H9 (cell line): ENCODE measurements at regions not wholly inside any gene's neighbourhood (a gene's known extent, or its start where the extent isn't known, plus 50 kb on each side); places are given as distances from the start of the nearest gene placed in this dataset.

Experiments
- DNase-seq: peaks from one replicate; pipeline ENCODE4 v3.0.0-alpha.2; 2017
- H2AFZ ChIP-seq: one replicate; pipeline ENCODE4 v1.6.1; 2013; ENCODE audit warnings: mild to moderate bottlenecking, low read length, control low read depth, moderate library complexity
- H2AK5ac ChIP-seq: 2 replicates; pipeline ENCODE4 v1.6.1; 2013; ENCODE audit warnings: low read length, control low read depth, mixed read lengths; ENCODE audit not compliant: insufficient read length
- H2BK120ac ChIP-seq: one replicate; pipeline ENCODE4 v1.6.1; 2013; ENCODE audit warnings: low read depth, mild to moderate bottlenecking, low read length, control low read depth, inconsistent platforms; ENCODE audit not compliant: poor library complexity, severe bottlenecking
- H2BK12ac ChIP-seq: 2 replicates; pipeline ENCODE4 v1.6.1; 2013; ENCODE audit warnings: low read length, control low read depth, mixed read lengths, low read depth; ENCODE audit not compliant: insufficient read length
- H2BK15ac ChIP-seq: 2 replicates; pipeline ENCODE4 v1.6.1; 2013; ENCODE audit warnings: low read depth, low read length, control low read depth
- H2BK20ac ChIP-seq: one replicate; pipeline ENCODE4 v1.6.1; 2013; ENCODE audit warnings: low read depth, mild to moderate bottlenecking, low read length, control low read depth, inconsistent platforms; ENCODE audit not compliant: poor library complexity, severe bottlenecking
- H2BK5ac ChIP-seq: 2 replicates; pipeline ENCODE4 v1.6.1; 2013; ENCODE audit warnings: low read length, control low read depth, mixed read lengths; ENCODE audit not compliant: insufficient read length
- H3K14ac ChIP-seq: 2 replicates; pipeline ENCODE4 v1.6.1; 2013; ENCODE audit warnings: low read length, control low read depth; ENCODE audit not compliant: insufficient read depth
- H3K18ac ChIP-seq: 2 replicates; pipeline ENCODE4 v1.6.1; 2013; ENCODE audit warnings: low read depth, mild to moderate bottlenecking, mixed read lengths, low read length, control low read depth; ENCODE audit not compliant: insufficient read length
- H3K23ac ChIP-seq: 2 replicates; pipeline ENCODE4 v1.6.1; 2013; ENCODE audit warnings: low read length, control low read depth, mixed read lengths, low read depth; ENCODE audit not compliant: insufficient read length
- H3K23me2 ChIP-seq: 2 replicates; pipeline ENCODE4 v1.6.1; 2013; ENCODE audit warnings: low read depth, mild to moderate bottlenecking, mixed read lengths, low read length, control low read depth; ENCODE audit not compliant: insufficient read length, poor library complexity, severe bottlenecking
- H3K27ac ChIP-seq: 2 replicates; pipeline ENCODE4 v1.5.1; 2013; ENCODE audit warnings: low read length, control low read depth, mixed read lengths, low read depth; ENCODE audit not compliant: insufficient read length
- H3K27me3 ChIP-seq: 2 replicates; pipeline ENCODE4 v1.6.1; 2013; ENCODE audit warnings: low read length, control low read depth, inconsistent platforms; ENCODE audit not compliant: insufficient read depth
- H3K4ac ChIP-seq: 2 replicates; pipeline ENCODE4 v1.6.1; 2013; ENCODE audit warnings: low read depth, mild to moderate bottlenecking, control low read depth, inconsistent platforms, low read length, moderate library complexity
- H3K4me1 ChIP-seq: 2 replicates; pipeline ENCODE4 v1.6.1; 2013; ENCODE audit warnings: low read length, control low read depth, inconsistent platforms; ENCODE audit not compliant: insufficient read depth
- H3K4me2 ChIP-seq: 2 replicates; pipeline ENCODE4 v1.6.1; 2013; ENCODE audit warnings: low read length, control low read depth, mixed read lengths; ENCODE audit not compliant: insufficient read length, insufficient read depth
- H3K56ac ChIP-seq: 2 replicates; pipeline ENCODE4 v1.6.1; 2013; ENCODE audit warnings: low read depth, mild to moderate bottlenecking, mixed read lengths, low read length, control low read depth; ENCODE audit not compliant: insufficient read length
- H3K79me1 ChIP-seq: 2 replicates; pipeline ENCODE4 v1.6.1; 2013; ENCODE audit warnings: low read depth, mild to moderate bottlenecking, moderate library complexity, low read length, control low read depth, inconsistent platforms; ENCODE audit not compliant: insufficient read depth, poor library complexity, severe bottlenecking
- H3K79me2 ChIP-seq: 2 replicates; pipeline ENCODE4 v1.6.1; 2013; ENCODE audit warnings: low read length, control low read depth, inconsistent platforms; ENCODE audit not compliant: insufficient read depth
- H3K9ac ChIP-seq: 2 replicates; pipeline ENCODE4 v1.6.1; 2013; ENCODE audit warnings: low read length, control low read depth, mixed read lengths; ENCODE audit not compliant: insufficient read length; ENCODE audit errors: extremely low read depth
- H3K9me3 ChIP-seq: one replicate; pipeline ENCODE4 v1.6.1; 2013; ENCODE audit warnings: low read depth, low read length, inconsistent platforms; ENCODE audit not compliant: control insufficient read depth
- H3T11ph ChIP-seq: one replicate; pipeline ENCODE4 v1.6.1; 2013; ENCODE audit warnings: mild to moderate bottlenecking, low read length, control low read depth, inconsistent platforms
- H4K20me1 ChIP-seq: one replicate; pipeline ENCODE4 v1.6.1; 2013; ENCODE audit not compliant: control insufficient read depth, insufficient read length, insufficient read depth
- H4K5ac ChIP-seq: 2 replicates; pipeline ENCODE4 v1.6.1; 2013; ENCODE audit warnings: low read depth, mild to moderate bottlenecking, mixed read lengths, low read length, control low read depth; ENCODE audit not compliant: insufficient read length
- H4K8ac ChIP-seq: replicated peaks from 2 replicates; pipeline ENCODE4 v1.6.1; 2013; ENCODE audit warnings: low read length, control low read depth, mixed read lengths, low read depth; ENCODE audit not compliant: insufficient read length
- H4K91ac ChIP-seq: 2 replicates; pipeline ENCODE4 v1.6.1; 2013; ENCODE audit warnings: low read depth, mild to moderate bottlenecking, moderate library complexity, mixed read lengths, low read length, control low read depth; ENCODE audit not compliant: insufficient read length
- H3K27ac Mint-ChIP-seq, 3 experiments: 2 replicates in 2 of 3; 3 replicates in 1 of 3; pipeline ENCODE4 v1.8.0; 2020 to 2021; ENCODE audit warnings: mixed read lengths in 3 of 3, mild to moderate bottlenecking in 1 of 3, moderate library complexity in 1 of 3
- H3K27me3 Mint-ChIP-seq: 2 replicates; pipeline ENCODE4 v1.8.0; 2021; ENCODE audit warnings: low read depth, mild to moderate bottlenecking, moderate library complexity, mixed read lengths
- H3K36me3 Mint-ChIP-seq, 3 experiments: 2 replicates in 2 of 3; 3 replicates in 1 of 3; pipeline ENCODE4 v1.8.0; 2020 to 2021; ENCODE audit warnings: low read depth in 3 of 3, mixed read lengths in 3 of 3; ENCODE audit not compliant: insufficient read depth in 1 of 3
- H3K4me1 Mint-ChIP-seq, 2 experiments: 2 replicates each; pipeline ENCODE4 v1.8.0; 2020; ENCODE audit warnings: mixed read lengths in 2 of 2
- H3K4me3 Mint-ChIP-seq, 2 experiments: 2 replicates in 1 of 2; 3 replicates in 1 of 2; pipeline ENCODE4 v1.8.0; 2020 to 2021; ENCODE audit warnings: mild to moderate bottlenecking in 2 of 2, mixed read lengths in 2 of 2, moderate library complexity in 1 of 2
- H3K9me3 Mint-ChIP-seq, 2 experiments: 2 replicates in 1 of 2; 3 replicates in 1 of 2; pipeline ENCODE4 v1.8.0; 2020; ENCODE audit warnings: mild to moderate bottlenecking in 2 of 2, mixed read lengths in 2 of 2, moderate library complexity in 1 of 2
- CTCF ChIP-seq: fragments of 200-600 bp; sonication (generic); conservative IDR thresholded peaks from 3 replicates; pipeline ENCODE4 v1.8.0; 2021; ENCODE audit warnings: antibody characterized with exemption, mild to moderate bottlenecking
- WGBS: extraction: QIAGEN DNeasy Blood & Tissue Kit; methylation state at CpG from one replicate; pipeline ENCODE4 v1.1.7; 2013; ENCODE audit warnings: missing lambda C conversion rate, low lambda C conversion rate, mixed read lengths; ENCODE audit not compliant: insufficient read length; ENCODE audit errors: extremely low coverage; 5-methylcytosine and 5-hydroxymethylcytosine counted together

GRCh38 chr7:69422574-69422985 lies 175.7 kb upstream of the AUTS2 start:
- H4K91ac ChIP-seq, result no peak overlapping the region
- peaks cover 0 to 4% (median 2%) of the 10 kb centered on the region in 3 experiments; a peak in 2 of 7 replicates for H3K36me3 Mint-ChIP-seq
- peaks cover 22% of the 10 kb centered on the region for H3K27me3 Mint-ChIP-seq

More at GRCh38 chr7:69422574-69422985, 175.7 kb upstream of the AUTS2 start:
- H2BK5ac ChIP-seq, result no peak overlapping the region
- H2BK120ac ChIP-seq, result no peak overlapping the region
- no peak overlapping the region for H3K4me3 Mint-ChIP-seq
- no peak overlapping the region for H4K5ac ChIP-seq
- H3K79me2 ChIP-seq, result no peaks in the 10 kb centered on the region
- H3K4ac ChIP-seq, result no peak overlapping the region
- H3K56ac ChIP-seq, result no peak overlapping the region
- H3K18ac ChIP-seq, result no peak overlapping the region
- H3K23ac ChIP-seq, result no peak overlapping the region
- H3K4me2 ChIP-seq, result no peak overlapping the region
- H2AK5ac ChIP-seq, result no peak overlapping the region
- peaks cover 8% of the 10 kb centered on the region in 2 experiments for H3K4me1 Mint-ChIP-seq
- peaks cover 2 to 4% of the 10 kb centered on the region in 2 experiments; a peak in 4 of 5 replicates for H3K9me3 Mint-ChIP-seq
- no peak overlapping the region for H2BK20ac ChIP-seq
- H2AFZ ChIP-seq, result no peak overlapping the region
- no peak overlapping the region for H3K9ac ChIP-seq
- no peaks in the 10 kb centered on the region for H3K27me3 ChIP-seq
- H3K79me1 ChIP-seq, result no peaks in the 10 kb centered on the region
- H4K20me1 ChIP-seq, result no peaks in the 10 kb centered on the region
- no peaks in the 10 kb centered on the region; the same call in 1 of the 2 replicates for H3K4me1 ChIP-seq
- no peak overlapping the region for H3K27ac ChIP-seq
- no peak for DNase-seq
- no peak overlapping the region for H3K14ac ChIP-seq
- no peak overlapping the region for H4K8ac ChIP-seq
- no peaks in the 10 kb centered on the region for H3K23me2 ChIP-seq
- no peak overlapping the region; a peak in 1 of 7 replicates for H3K27ac Mint-ChIP-seq
- H2BK15ac ChIP-seq, result no peak overlapping the region
- no peak overlapping the region for H2BK12ac ChIP-seq
- no peaks in the 10 kb centered on the region for H3K9me3 ChIP-seq
- no peak for TF ChIP-seq CTCF
- no peak overlapping the region for H3T11ph ChIP-seq
- no CpG with 5 or more reads among the region's 4 CpGs for WGBS
